ENCODE measurements at regions not wholly inside any gene's neighbourhood (a gene's known extent, or its start where the extent isn't known, plus 50 kb on each side); places are given as distances from the start of the nearest gene placed in this dataset.

- Histone ChIP-seq H3K4me3 (no peak overlapping the region), H3K27me3 (no peaks in the 10 kb centered on the region), H3K4me1 (no peaks in the 10 kb centered on the region), H3K36me3 (no peaks in the 10 kb centered on the region), H3K9me3 (no peaks in the 10 kb centered on the region), H3K27ac (no peak overlapping the region)
- TF ChIP-seq CTCF (IDR thresholded peaks at IDR 0.05) = no peak
- DNase-seq = no peak
- intact Hi-C loops (cut with DNase I) = no loop called here
- peak; percentile 64 for ATAC-seq
These were observed 516.6 kb downstream of the BUD13 start for GRCh38 chr11:116256215-116256614.

- no peaks in the 10 kb centered on the region for H3K4me1 ChIP-seq
- no peak for TF ChIP-seq CTCF (IDR thresholded peaks at IDR 0.05)
- DNase-seq (no peak), ATAC-seq (no peak)
- H3K9me3 ChIP-seq = no peaks in the 10 kb centered on the region
- no peaks in the 10 kb centered on the region for H3K36me3 ChIP-seq
- intact Hi-C loops (cut with DNase I) = no loop called here
- no peaks in the 10 kb centered on the region for H3K27me3 ChIP-seq
- no peak overlapping the region for H3K4me3 ChIP-seq
- no peak overlapping the region for H3K27ac ChIP-seq
These were observed 517.4 kb downstream of the BUD13 start for GRCh38 chr11:116255321-116255953.

GRCh38 chr11:116250155-116250554 is 522.6 kb downstream of the BUD13 start:
- no peaks in the 10 kb centered on the region for H3K9me3 ChIP-seq
- no peaks in the 10 kb centered on the region for H3K27me3 ChIP-seq
- no peak overlapping the region for H3K4me3 ChIP-seq
- no peaks in the 10 kb centered on the region for H3K4me1 ChIP-seq
- intact Hi-C loops (cut with DNase I) = no loop called here
- TF ChIP-seq CTCF (IDR thresholded peaks at IDR 0.05) = no peak
- ATAC-seq (no peak), DNase-seq (no peak)
- H3K27ac ChIP-seq = no peak overlapping the region
- H3K36me3 ChIP-seq = no peaks in the 10 kb centered on the region

GRCh38 chr11:116249561-116249960 is 523.2 kb downstream of the BUD13 start:
- Histone ChIP-seq H3K27me3 (no peaks in the 10 kb centered on the region), H3K27ac (no peak overlapping the region), H3K4me1 (no peaks in the 10 kb centered on the region), H3K9me3 (no peaks in the 10 kb centered on the region), H3K36me3 (no peaks in the 10 kb centered on the region), H3K4me3 (no peak overlapping the region)
- intact Hi-C loops (cut with DNase I) = no loop called here
- DNase-seq = no peak
- no peak for TF ChIP-seq CTCF (IDR thresholded peaks at IDR 0.05)
- no peak for ATAC-seq

- H3K4me3 ChIP-seq = no peak overlapping the region
- no peaks in the 10 kb centered on the region for H3K27me3 ChIP-seq
- ATAC-seq (no peak), DNase-seq (no peak)
- H3K4me1 ChIP-seq = no peaks in the 10 kb centered on the region
- no peaks in the 10 kb centered on the region for H3K9me3 ChIP-seq
- no peak overlapping the region for H3K27ac ChIP-seq
- H3K36me3 ChIP-seq = no peaks in the 10 kb centered on the region
- no peak for TF ChIP-seq CTCF (IDR thresholded peaks at IDR 0.05)
- intact Hi-C loops (cut with DNase I) = no loop called here
These were observed 527.9 kb downstream of the BUD13 start for GRCh38 chr11:116244889-116245288.
